SK-N-SH treated with all-trans-retinoic acid at 6 μM for 48 hours (cell line): ENCODE measurements at regions not wholly inside any gene's neighbourhood (a gene's known extent, or its start where the extent isn't known, plus 50 kb on each side); places are given as distances from the start of the nearest gene placed in this dataset.

Experiments
- ATAC-seq: fragments of 200-7000 bp; cut with Tn5 transposase; 3 replicates; pipeline ENCODE4 v1.9.1; 2020; ENCODE audit warnings: mild to moderate bottlenecking, moderate library complexity
- ARNTL ChIP-seq: fragments of 450-650 bp; formaldehyde crosslinking; IDR thresholded peaks from 2 replicates; pipeline ENCODE4 v1.5.0; 2020; ENCODE audit warnings: low read depth, mild to moderate bottlenecking, moderate library complexity, borderline replicate concordance
- BACH2 ChIP-seq: fragments of 250-450 bp; sonication (Bioruptor Pico); IDR thresholded peaks from 2 replicates; pipeline ENCODE4 v1.9.0; 2021; ENCODE audit warnings: mild to moderate bottlenecking, borderline replicate concordance
- CREB5 ChIP-seq: fragments of 250-450 bp; sonication (Bioruptor Pico); IDR thresholded peaks from 2 replicates; pipeline ENCODE4 v1.5.1; 2020; ENCODE audit warnings: low read depth, mild to moderate bottlenecking, moderate library complexity
- CSDC2 ChIP-seq: fragments of 250-450 bp; sonication (Bioruptor Pico); IDR thresholded peaks from 2 replicates; pipeline ENCODE4 v1.5.0; 2020; ENCODE audit warnings: mild to moderate bottlenecking, moderate library complexity
- CSRNP3 ChIP-seq: fragments of 250-450 bp; sonication (Bioruptor Pico); IDR thresholded peaks from 2 replicates; pipeline ENCODE4 v1.5.1; 2021; ENCODE audit warnings: mild to moderate bottlenecking, moderate library complexity
- ESRRG ChIP-seq: fragments of 250-450 bp; sonication (Bioruptor Pico); IDR thresholded peaks from 2 replicates; pipeline ENCODE4 v1.6.1; 2021; ENCODE audit warnings: mild to moderate bottlenecking
- GLIS3 ChIP-seq: fragments of 250-450 bp; sonication (Bioruptor Pico); IDR thresholded peaks from 2 replicates; pipeline ENCODE4 v1.5.0; 2020; ENCODE audit warnings: mild to moderate bottlenecking, moderate library complexity
- ISL1 ChIP-seq: fragments of 250-450 bp; sonication (Bioruptor Pico); IDR thresholded peaks from 2 replicates; pipeline ENCODE4 v2.1.2; 2022; ENCODE audit warnings: mild to moderate bottlenecking, moderate library complexity
- OSR1 ChIP-seq: fragments of 250-450 bp; sonication (Bioruptor Pico); IDR thresholded peaks from 2 replicates; pipeline ENCODE4 v1.8.0; 2022; ENCODE audit warnings: moderate library complexity, mild to moderate bottlenecking, inconsistent platforms
- PATZ1 ChIP-seq: fragments of 250-450 bp; sonication (Bioruptor Pico); IDR thresholded peaks from 2 replicates; pipeline ENCODE4 v1.8.0; 2020; ENCODE audit warnings: mild to moderate bottlenecking, moderate library complexity, borderline replicate concordance
- POU6F1 ChIP-seq: fragments of 250-450 bp; sonication (Bioruptor Pico); IDR thresholded peaks from 2 replicates; pipeline ENCODE4 v1.8.0; 2021; ENCODE audit warnings: low read depth, mild to moderate bottlenecking, moderate library complexity, borderline replicate concordance
- PPARA ChIP-seq: fragments of 250-450 bp; sonication (Bioruptor Pico); IDR thresholded peaks from 2 replicates; pipeline ENCODE4 v1.5.0; 2020; ENCODE audit warnings: mild to moderate bottlenecking, borderline replicate concordance
- RARB ChIP-seq: fragments of 250-450 bp; sonication (Bioruptor Pico); IDR thresholded peaks from 2 replicates; pipeline ENCODE4 v1.8.0; 2021; ENCODE audit warnings: mild to moderate bottlenecking, moderate library complexity
- SNAI2 ChIP-seq: fragments of 250-450 bp; sonication (Bioruptor Pico); IDR thresholded peaks from 2 replicates; pipeline ENCODE4 v1.5.0; 2020; ENCODE audit warnings: mild to moderate bottlenecking, moderate library complexity
- TCF4 ChIP-seq: fragments of 250-450 bp; sonication (Bioruptor Pico); IDR thresholded peaks from 2 replicates; pipeline ENCODE4 v1.8.0; 2021; ENCODE audit warnings: mild to moderate bottlenecking, moderate library complexity, borderline replicate concordance
- TOX ChIP-seq: fragments of 250-450 bp; sonication (Bioruptor Pico); IDR thresholded peaks from 2 replicates; pipeline ENCODE4 v1.8.0; 2021; ENCODE audit warnings: mild to moderate bottlenecking, moderate library complexity, borderline replicate concordance
- TSHZ2 ChIP-seq: fragments of 250-450 bp; sonication (Bioruptor Pico); IDR thresholded peaks from 2 replicates; pipeline ENCODE4 v1.5.0; 2020; ENCODE audit warnings: mild to moderate bottlenecking, moderate library complexity
- ZC3H10 ChIP-seq: fragments of 250-450 bp; sonication (Bioruptor Pico); IDR thresholded peaks from 2 replicates; pipeline ENCODE4 v1.5.1; 2021; ENCODE audit warnings: mild to moderate bottlenecking, moderate library complexity
- ZFP3 ChIP-seq: fragments of 250-450 bp; sonication (Bioruptor Pico); IDR thresholded peaks from 2 replicates; pipeline ENCODE4 v1.5.0; 2020; ENCODE audit warnings: mild to moderate bottlenecking, moderate library complexity
- ZFP30 ChIP-seq: fragments of 450-650 bp; formaldehyde crosslinking; IDR thresholded peaks from 2 replicates; pipeline ENCODE4 v1.5.0; 2022; ENCODE audit warnings: mild to moderate bottlenecking, moderate library complexity
- ZNF565 ChIP-seq: fragments of 450-650 bp; formaldehyde crosslinking; conservative IDR thresholded peaks from 2 replicates; pipeline ENCODE4 v1.5.0; 2020; ENCODE audit warnings: low read depth, mild to moderate bottlenecking, moderate library complexity
- ZNF70 ChIP-seq: fragments of 450-650 bp; formaldehyde crosslinking; IDR thresholded peaks from 2 replicates; pipeline ENCODE4 v1.5.0; 2020; ENCODE audit warnings: mild to moderate bottlenecking, moderate library complexity
- ZNF8 ChIP-seq: fragments of 450-650 bp; formaldehyde crosslinking; IDR thresholded peaks from 2 replicates; pipeline ENCODE4 v1.5.0; 2020; ENCODE audit warnings: mild to moderate bottlenecking, moderate library complexity

- ATAC-seq: no peak
- TF ChIP-seq PATZ1 (CRISPR knock-in tag): no peak
- no peak for TF ChIP-seq ZNF70
- TF ChIP-seq ZFP30: no peak
- TF ChIP-seq ZNF565 (CRISPR knock-in tag): no peak
- no peak for TF ChIP-seq ESRRG (CRISPR knock-in tag)
- TF ChIP-seq TCF4 (CRISPR knock-in tag): no peak
- no peak for TF ChIP-seq TSHZ2 (CRISPR knock-in tag)
- no peak for TF ChIP-seq ZFP3 (CRISPR knock-in tag)
- TF ChIP-seq ISL1 (CRISPR knock-in tag): no peak
- no peak for TF ChIP-seq POU6F1 (CRISPR knock-in tag)
- no peak for TF ChIP-seq ZNF8 (CRISPR knock-in tag)
- TF ChIP-seq OSR1: no peak
- no peak for TF ChIP-seq GLIS3
- no peak for TF ChIP-seq CSRNP3 (CRISPR knock-in tag)
- no peak for TF ChIP-seq CSDC2 (CRISPR knock-in tag)
- no peak for TF ChIP-seq PPARA
Observed at GRCh38 chr2:153132418-153132817, 346.1 kb downstream of the RPRM start.

- TF ChIP-seq BACH2 (CRISPR knock-in tag) (no peak), ESRRG (CRISPR knock-in tag) (no peak), POU6F1 (CRISPR knock-in tag) (no peak), SNAI2 (CRISPR knock-in tag) (no peak), ZFP3 (CRISPR knock-in tag) (no peak), ZFP30 (no peak), TOX (CRISPR knock-in tag) (no peak)
- no peak for ATAC-seq
Observed at GRCh38 chr2:153115141-153115540, 363.4 kb downstream of the RPRM start.

- ATAC-seq: no peak
- TF ChIP-seq ZNF8 (CRISPR knock-in tag): no peak
- TF ChIP-seq ARNTL (CRISPR knock-in tag): no peak
- no peak for TF ChIP-seq ZC3H10 (CRISPR knock-in tag)
- TF ChIP-seq BACH2 (CRISPR knock-in tag): no peak
- TF ChIP-seq GLIS3: no peak
- no peak for TF ChIP-seq CSDC2 (CRISPR knock-in tag)
- TF ChIP-seq RARB (CRISPR knock-in tag): no peak
- no peak for TF ChIP-seq PPARA
- no peak for TF ChIP-seq ZNF565 (CRISPR knock-in tag)
- no peak for TF ChIP-seq ZFP3 (CRISPR knock-in tag)
- no peak for TF ChIP-seq ZNF70
- no peak for TF ChIP-seq CREB5 (CRISPR knock-in tag)
- no peak for TF ChIP-seq ZFP30
- TF ChIP-seq ESRRG (CRISPR knock-in tag): no peak
- TF ChIP-seq SNAI2 (CRISPR knock-in tag): no peak
- no peak for TF ChIP-seq TOX (CRISPR knock-in tag)
- TF ChIP-seq ISL1 (CRISPR knock-in tag): no peak
- no peak for TF ChIP-seq POU6F1 (CRISPR knock-in tag)
- TF ChIP-seq, all 23 proteins: peak for 0
Observed at GRCh38 chr2:153110486-153110885, 368.1 kb downstream of the RPRM start.
